Hepatocyte (in vitro differentiated cells): ENCODE measurements at regions not wholly inside any gene's neighbourhood (a gene's known extent, or its start where the extent isn't known, plus 50 kb on each side); places are given as distances from the start of the nearest gene placed in this dataset.

ENCODE experiments used
- CTCF ChIP-seq: fragments of 200-600 bp; sonication (generic); IDR thresholded peaks from 2 replicates; pipeline ENCODE4 v1.5.1; 2016; ENCODE audit warnings: antibody characterized with exemption, mild to moderate bottlenecking; ENCODE audit not compliant: poor library complexity
- EZH2phosphoT487 ChIP-seq: fragments of 200-600 bp; sonication (generic); IDR thresholded peaks from one replicate; pipeline ENCODE4 v1.6.1; 2018; ENCODE audit warnings: antibody characterized with exemption, mild to moderate bottlenecking, low read depth, moderate library complexity; ENCODE audit not compliant: unreplicated experiment, severe bottlenecking

- no peak for TF ChIP-seq CTCF
- TF ChIP-seq EZH2phosphoT487: no peak
Measured at GRCh38 chr5:4080370-4080769, 484.7 kb downstream of the IRX1 start.
